Keratinocyte (primary cell): ENCODE measurements at regions not wholly inside any gene's neighbourhood (a gene's known extent, or its start where the extent isn't known, plus 50 kb on each side); places are given as distances from the start of the nearest gene placed in this dataset.

Experiments
- DNase-seq: peaks from one replicate; pipeline ENCODE4 v3.0.0-alpha.2; 2011; ENCODE audit warnings: low read depth, missing footprints, low spot score
- FAIRE-seq: peaks from 2 replicates; lab custom pipeline; 2011; peaks lifted over from hg19 to GRCh38; lab: Jason Lieb, UNC
- H2AFZ ChIP-seq: 2 replicates; pipeline ENCODE4 v1.6.0; 2012; ENCODE audit warnings: low read length, control low read depth, inconsistent platforms; ENCODE audit not compliant: control insufficient read depth
- H3K27ac ChIP-seq: 2 replicates; pipeline ENCODE4 v1.5.1; 2011; ENCODE audit warnings: low read length; ENCODE audit not compliant: control insufficient read depth, insufficient read depth
- H3K27me3 ChIP-seq: 3 replicates; pipeline ENCODE4 v1.6.0; 2011; ENCODE audit warnings: low read length; ENCODE audit not compliant: control insufficient read depth, insufficient read depth; ENCODE audit errors: extremely low read depth
- H3K36me3 ChIP-seq, 2 experiments: 2 replicates in 1 of 2; 3 replicates in 1 of 2; pipeline ENCODE4 v1.5.1; 2011; ENCODE audit warnings: low read length in 2 of 2, mild to moderate bottlenecking in 1 of 2; ENCODE audit not compliant: control insufficient read depth in 2 of 2, insufficient read depth in 2 of 2; ENCODE audit errors: extremely low read depth in 1 of 2
- H3K4me1 ChIP-seq: 3 replicates; pipeline ENCODE4 v1.5.1; 2011; ENCODE audit warnings: low read length; ENCODE audit not compliant: control insufficient read depth, insufficient read depth; ENCODE audit errors: extremely low read depth
- H3K4me2 ChIP-seq: 3 replicates; pipeline ENCODE4 v1.6.0; 2011; ENCODE audit warnings: low read depth, low read length; ENCODE audit not compliant: control insufficient read depth, insufficient read depth; ENCODE audit errors: extremely low read depth
- H3K4me3 ChIP-seq, 3 experiments: fragments of 200-600 bp in 1 of 3; sonication (generic) in 1 of 3; 2 replicates in 2 of 3; 3 replicates in 1 of 3; pipeline ENCODE4 v1.5.1; 2011 to 2016; ENCODE audit warnings: low read length in 3 of 3, mild to moderate bottlenecking in 3 of 3, control low read depth in 2 of 3, inconsistent platforms in 1 of 3, low read depth in 1 of 3, mixed read lengths in 1 of 3, mixed run types in 1 of 3, moderate library complexity in 1 of 3; ENCODE audit not compliant: control insufficient read depth in 2 of 3, insufficient read depth in 2 of 3; ENCODE audit errors: extremely low read depth in 1 of 3
- H3K79me2 ChIP-seq: 2 replicates; pipeline ENCODE4 v1.6.0; 2012; ENCODE audit warnings: low read length; ENCODE audit not compliant: control insufficient read depth, insufficient read depth
- H3K9ac ChIP-seq: 3 replicates; pipeline ENCODE4 v1.6.0; 2011; ENCODE audit warnings: low read length; ENCODE audit not compliant: control insufficient read depth, insufficient read depth; ENCODE audit errors: extremely low read depth
- H3K9me1 ChIP-seq: 3 replicates; pipeline ENCODE4 v1.6.0; 2011; ENCODE audit warnings: low read length; ENCODE audit not compliant: control insufficient read depth, insufficient read depth; ENCODE audit errors: extremely low read depth
- H3K9me3 ChIP-seq: 2 replicates; pipeline ENCODE4 v1.5.1; 2012; ENCODE audit warnings: low read depth, low read length; ENCODE audit not compliant: control insufficient read depth
- H4K20me1 ChIP-seq: 3 replicates; pipeline ENCODE4 v1.6.0; 2011; ENCODE audit warnings: low read length; ENCODE audit not compliant: control insufficient read depth, insufficient read depth; ENCODE audit errors: extremely low read depth
- CTCF ChIP-seq, 3 experiments: IDR thresholded peaks in 1 of 3; conservative IDR thresholded peaks in 1 of 3; optimal IDR thresholded peaks in 1 of 3; 2 replicates in 2 of 3; 3 replicates in 1 of 3; pipeline versions ENCODE3 to v1.5.1; 2011; ENCODE audit warnings: low read length in 3 of 3, mild to moderate bottlenecking in 3 of 3, moderate library complexity in 2 of 3, control low read depth in 1 of 3, inconsistent platforms in 1 of 3; ENCODE audit not compliant: insufficient read depth in 2 of 3; ENCODE audit errors: extremely low read depth in 1 of 3
- EZH2 ChIP-seq: IDR thresholded peaks from one replicate; pipeline ENCODE4 v1.6.1; 2012; ENCODE audit warnings: inconsistent platforms, mild to moderate bottlenecking, low read length, moderate library complexity
- dilution Hi-C: fragments of 300-500 bp; cut with MboI; formaldehyde crosslinking; loops from one replicate; pipeline ENCODE4 v1.7.0; 2020; ENCODE audit warnings: low sequenced_read_pairs; ENCODE audit not compliant: extremely low pct_ligation_motif_present

- Histone ChIP-seq H3K36me3 (no peaks in the 10 kb centered on the region), H2AFZ (no peak overlapping the region), H3K9me1 (no peaks in the 10 kb centered on the region), H3K4me1 (no peaks in the 10 kb centered on the region), H3K9ac (no peak overlapping the region), H3K9me3 (no peaks in the 10 kb centered on the region), H3K79me2 (no peaks in the 10 kb centered on the region), H3K27ac (no peak overlapping the region), H3K27me3 (no peaks in the 10 kb centered on the region), H4K20me1 (no peaks in the 10 kb centered on the region), H3K4me2 (no peak overlapping the region), H3K4me3 (no peak overlapping the region)
- TF ChIP-seq CTCF (optimal IDR thresholded peaks at IDR 0.05 in 1 of 3, IDR thresholded peaks at IDR 0.05 in 1 of 3, conservative IDR thresholded peaks at IDR 0.05 in 1 of 3; ENCODE audit: extremely low read depth in 1 of 3, insufficient read depth in 2 of 3, low read length in 3 of 3) = no peak
- dilution Hi-C loops = no loop called here
- DNase-seq = no peak
- no peak for FAIRE-seq
Measured at GRCh38 chr13:63425131-63425530, 2009.5 kb upstream of the PCDH20 start.

GRCh38 chr13:63421123-63421522 lies 2005.5 kb upstream of the PCDH20 start:
- Histone ChIP-seq H3K4me3 (no peak overlapping the region), H4K20me1 (no peaks in the 10 kb centered on the region), H3K9me1 (no peaks in the 10 kb centered on the region), H3K4me2 (no peak overlapping the region), H3K27me3 (no peaks in the 10 kb centered on the region), H3K36me3 (no peaks in the 10 kb centered on the region), H3K9me3 (no peaks in the 10 kb centered on the region), H2AFZ (no peak overlapping the region), H3K9ac (no peak overlapping the region), H3K4me1 (no peaks in the 10 kb centered on the region), H3K27ac (no peak overlapping the region), H3K79me2 (no peaks in the 10 kb centered on the region)
- FAIRE-seq (no peak), DNase-seq (no peak)
- dilution Hi-C loops = no loop called here
- TF ChIP-seq CTCF (optimal IDR thresholded peaks at IDR 0.05 in 1 of 3, IDR thresholded peaks at IDR 0.05 in 1 of 3, conservative IDR thresholded peaks at IDR 0.05 in 1 of 3; ENCODE audit: extremely low read depth in 1 of 3, insufficient read depth in 2 of 3, low read length in 3 of 3) (no peak), EZH2 (no peak)
